ENCODE measurements at regions not wholly inside any gene's neighbourhood (a gene's known extent, or its start where the extent isn't known, plus 50 kb on each side); places are given as distances from the start of the nearest gene placed in this dataset.
"Not testable (repeated sequence)": the region's sequence is repeated elsewhere in the genome, so short reads cannot be mapped to it uniquely, and the experiment has no call there.

- no peak for DNase-seq (ENCODE audit: extremely low spot score, unreplicated experiment)
- no peak for TF ChIP-seq CTCF (IDR thresholded peaks at IDR 0.05)
Observed at GRCh38 chr6:122258839-122259238, 140.6 kb upstream of the HSF2 start.

GRCh38 chr6:122264557-122264956 is 134.9 kb upstream of the HSF2 start:
- peaks cover 2% of the 10 kb centered on the region for H3K4me1 Mint-ChIP-seq (ENCODE audit: unreplicated experiment)
- H3K36me3 Mint-ChIP-seq (ENCODE audit: unreplicated experiment), result peaks cover 1% of the 10 kb centered on the region
- H3K4me3 Mint-ChIP-seq (ENCODE audit: unreplicated experiment), result no peak overlapping the region
- TF ChIP-seq CTCF (IDR thresholded peaks at IDR 0.05), result no peak
- no peak overlapping the region for H3K27ac Mint-ChIP-seq (ENCODE audit: unreplicated experiment)
- H3K9me3 Mint-ChIP-seq (ENCODE audit: unreplicated experiment), result peaks cover 12% of the 10 kb centered on the region
- peaks cover 24% of the 10 kb centered on the region for H3K27me3 Mint-ChIP-seq (ENCODE audit: unreplicated experiment)
- DNase-seq (ENCODE audit: extremely low spot score, unreplicated experiment), result no peak

More at GRCh38 chr6:122258839-122259238, 140.6 kb upstream of the HSF2 start:
- H3K27me3 Mint-ChIP-seq (ENCODE audit: unreplicated experiment), result peaks cover 44% of the 10 kb centered on the region
- no peaks in the 10 kb centered on the region for H3K4me1 Mint-ChIP-seq (ENCODE audit: unreplicated experiment)
- no peak overlapping the region for H3K27ac Mint-ChIP-seq (ENCODE audit: unreplicated experiment)
- H3K36me3 Mint-ChIP-seq (ENCODE audit: unreplicated experiment), result no peaks in the 10 kb centered on the region
- no peaks in the 10 kb centered on the region for H3K9me3 Mint-ChIP-seq (ENCODE audit: unreplicated experiment)
- no peak overlapping the region for H3K4me3 Mint-ChIP-seq (ENCODE audit: unreplicated experiment)

- no peak for TF ChIP-seq CTCF (IDR thresholded peaks at IDR 0.05)
- Mint-ChIP-seq H3K36me3 (ENCODE audit: unreplicated experiment) (peaks cover 1% of the 10 kb centered on the region), H3K9me3 (ENCODE audit: unreplicated experiment) (peaks cover 12% of the 10 kb centered on the region), H3K4me1 (ENCODE audit: unreplicated experiment) (peaks cover 2% of the 10 kb centered on the region), H3K4me3 (ENCODE audit: unreplicated experiment) (no peak overlapping the region), H3K27ac (ENCODE audit: unreplicated experiment) (no peak overlapping the region), H3K27me3 (ENCODE audit: unreplicated experiment) (peaks cover 14% of the 10 kb centered on the region)
- no peak for DNase-seq (ENCODE audit: extremely low spot score, unreplicated experiment)
Observed at GRCh38 chr6:122265755-122266154, 133.7 kb upstream of the HSF2 start.

GRCh38 chr6:122268394-122268793 is 131.1 kb upstream of the HSF2 start:
- no peak for DNase-seq (ENCODE audit: extremely low spot score, unreplicated experiment)
- Mint-ChIP-seq H3K27ac (ENCODE audit: unreplicated experiment) (no peak overlapping the region), H3K4me1 (ENCODE audit: unreplicated experiment) (peaks cover 9% of the 10 kb centered on the region), H3K4me3 (ENCODE audit: unreplicated experiment) (no peak overlapping the region), H3K27me3 (ENCODE audit: unreplicated experiment) (peaks cover 6% of the 10 kb centered on the region), H3K36me3 (ENCODE audit: unreplicated experiment) (peaks cover 1% of the 10 kb centered on the region), H3K9me3 (ENCODE audit: unreplicated experiment) (peaks cover 12% of the 10 kb centered on the region)
- no peak for TF ChIP-seq CTCF (IDR thresholded peaks at IDR 0.05)

GRCh38 chr6:122276637-122277036 is 122.8 kb upstream of the HSF2 start:
- Mint-ChIP-seq H3K36me3 (ENCODE audit: unreplicated experiment) (no peaks in the 10 kb centered on the region), H3K4me1 (ENCODE audit: unreplicated experiment) (peaks cover 4% of the 10 kb centered on the region), H3K4me3 (ENCODE audit: unreplicated experiment) (no peak overlapping the region), H3K27me3 (ENCODE audit: unreplicated experiment) (peaks cover 31% of the 10 kb centered on the region), H3K9me3 (ENCODE audit: unreplicated experiment) (no peaks in the 10 kb centered on the region), H3K27ac (ENCODE audit: unreplicated experiment) (no peak overlapping the region)
- TF ChIP-seq CTCF (IDR thresholded peaks at IDR 0.05), result no peak
- DNase-seq (ENCODE audit: extremely low spot score, unreplicated experiment), result no peak

GRCh38 chr6:122280105-122281021 is 119.1 kb upstream of the HSF2 start:
- peak; percentile 83 for DNase-seq (ENCODE audit: extremely low spot score, unreplicated experiment)
- H3K27me3 Mint-ChIP-seq (ENCODE audit: unreplicated experiment), result peaks cover 33% of the 10 kb centered on the region
- H3K9me3 Mint-ChIP-seq (ENCODE audit: unreplicated experiment); H3K4me1 Mint-ChIP-seq (ENCODE audit: unreplicated experiment); H3K36me3 Mint-ChIP-seq (ENCODE audit: unreplicated experiment); H3K27ac Mint-ChIP-seq (ENCODE audit: unreplicated experiment); H3K4me3 Mint-ChIP-seq (ENCODE audit: unreplicated experiment): not testable (repeated sequence)
